SHP77 (cell line): ENCODE measurements at regions not wholly inside any gene's neighbourhood (a gene's known extent, or its start where the extent isn't known, plus 50 kb on each side); places are given as distances from the start of the nearest gene placed in this dataset.

Experiments
- DNase-seq, 2 experiments: peaks; one replicate each; lab custom pipeline; 2025; lab: John Stamatoyannopoulos, UW

GRCh38 chr10:128875956-128876736 lies 590.9 kb upstream of the MGMT start:
- no peak for DNase-seq

GRCh38 chr10:128877141-128877540 lies 589.9 kb upstream of the MGMT start:
- DNase-seq: no peak

GRCh38 chr10:128877936-128878335 lies 589.1 kb upstream of the MGMT start:
- no peak for DNase-seq

GRCh38 chr10:128879030-128879429 lies 588.0 kb upstream of the MGMT start:
- no peak for DNase-seq

GRCh38 chr10:128879441-128880140 lies 587.5 kb upstream of the MGMT start:
- DNase-seq: no peak

GRCh38 chr10:128880159-128880725 lies 586.8 kb upstream of the MGMT start:
- DNase-seq: no peak

- no peak for DNase-seq
Observed at GRCh38 chr10:128881086-128881485, 586.0 kb upstream of the MGMT start.

GRCh38 chr10:128883231-128884032 lies 583.6 kb upstream of the MGMT start:
- no peak for DNase-seq

GRCh38 chr10:128884033-128884425 lies 583.0 kb upstream of the MGMT start:
- no peak for DNase-seq

GRCh38 chr10:128884496-128885072 lies 582.5 kb upstream of the MGMT start:
- DNase-seq: no peak

- no peak for DNase-seq
Observed at GRCh38 chr10:128885573-128886555, 581.2 kb upstream of the MGMT start.

- no peak for DNase-seq
Observed at GRCh38 chr10:128887856-128888255, 579.2 kb upstream of the MGMT start.

- no peak for DNase-seq
Observed at GRCh38 chr10:128892005-128892404, 575.0 kb upstream of the MGMT start.

GRCh38 chr10:128894641-128895040 lies 572.4 kb upstream of the MGMT start:
- no peak for DNase-seq

- DNase-seq: no peak
Observed at GRCh38 chr10:128895473-128895872, 571.6 kb upstream of the MGMT start.

GRCh38 chr10:128896116-128896795 lies 570.8 kb upstream of the MGMT start:
- no peak for DNase-seq

GRCh38 chr10:128896963-128897362 lies 570.1 kb upstream of the MGMT start:
- no peak for DNase-seq

GRCh38 chr10:128897401-128898129 lies 569.5 kb upstream of the MGMT start:
- DNase-seq: no peak

- DNase-seq: no peak
Observed at GRCh38 chr10:128898133-128898915, 568.7 kb upstream of the MGMT start.
